C4-2B (cell line): ENCODE measurements at regions not wholly inside any gene's neighbourhood (a gene's known extent, or its start where the extent isn't known, plus 50 kb on each side); places are given as distances from the start of the nearest gene placed in this dataset.

Experiments
- H3K27ac ChIP-seq: fragments of 450-650 bp; 2 replicates; pipeline ENCODE4 v1.5.1; 2017
- CTCF ChIP-seq: fragments of 450-650 bp; conservative IDR thresholded peaks from 2 replicates; pipeline ENCODE4 v1.5.1; 2017; ENCODE audit warnings: mild to moderate bottlenecking
- ZFX ChIP-seq: fragments of 450-650 bp; IDR thresholded peaks from 2 replicates; pipeline ENCODE4 v1.6.1; 2017

DNA sequence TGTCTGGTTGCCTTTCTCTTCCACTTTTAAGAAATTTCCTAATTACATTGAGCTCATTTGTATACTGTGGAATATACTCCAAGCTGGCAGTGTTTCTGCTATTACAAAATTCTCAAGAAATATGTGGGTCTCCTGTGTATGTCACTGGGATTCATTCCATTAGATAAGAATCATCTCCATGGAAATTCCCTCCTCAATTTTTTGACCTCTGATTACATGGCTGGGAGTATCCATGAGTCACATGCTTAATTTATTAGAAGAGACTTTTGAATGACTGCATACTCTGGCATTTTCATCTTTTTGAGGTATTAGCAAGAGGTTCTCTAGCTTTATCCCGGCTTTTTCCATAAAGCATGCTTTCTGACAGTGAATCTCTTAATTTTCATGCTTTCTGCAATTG is 665.5 kb upstream of the CNTNAP5 start:
- TF ChIP-seq CTCF (no peak), ZFX (no peak)
- H3K27ac ChIP-seq = no peak overlapping the region

GRCh38 chr2:123362671-123363440 is 662.2 kb upstream of the CNTNAP5 start:
- TF ChIP-seq ZFX = no peak
- TF ChIP-seq CTCF = no peak
- H3K27ac ChIP-seq = no peak overlapping the region

GRCh38 chr2:123363826-123364225 is 661.3 kb upstream of the CNTNAP5 start:
- H3K27ac ChIP-seq = no peak overlapping the region
- TF ChIP-seq CTCF (no peak), ZFX (no peak)

DNA sequence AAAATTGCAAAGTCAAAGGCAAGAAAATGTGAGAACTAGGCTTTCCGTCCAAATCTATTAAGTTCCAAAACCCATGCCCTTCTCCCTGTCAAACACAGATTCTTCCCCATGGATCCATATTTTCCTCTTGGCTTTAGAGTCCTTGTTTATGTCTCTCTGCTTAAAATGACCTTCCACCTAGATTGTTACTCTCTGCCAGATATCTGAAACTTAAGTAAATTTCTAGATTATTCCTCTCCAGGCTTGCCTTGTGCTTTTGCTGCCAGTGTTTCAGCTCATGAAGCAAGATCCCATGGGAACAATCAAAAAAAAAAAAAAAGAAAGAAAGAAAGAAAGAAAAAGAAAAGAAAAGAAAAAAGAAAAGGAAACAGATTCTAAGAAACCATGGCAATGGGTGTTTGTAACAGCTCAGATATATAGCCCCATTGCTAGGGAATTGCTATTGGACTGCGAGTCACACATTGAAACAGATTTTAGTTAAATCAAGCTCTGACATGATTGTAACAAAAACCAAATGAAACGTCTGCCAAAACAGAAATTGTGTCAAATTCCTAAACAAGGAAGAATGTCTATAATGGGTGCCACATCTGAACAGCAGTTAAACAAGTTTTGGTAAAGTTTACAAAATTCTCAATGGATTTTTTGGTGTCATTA is 660.7 kb upstream of the CNTNAP5 start:
- H3K27ac ChIP-seq = no peak overlapping the region
- TF ChIP-seq ZFX (no peak), CTCF (no peak)

- TF ChIP-seq ZFX = no peak
- TF ChIP-seq CTCF = no peak
- no peak overlapping the region for H3K27ac ChIP-seq
These were observed 658.7 kb upstream of the CNTNAP5 start for GRCh38 chr2:123366239-123366837.

GRCh38 chr2:123370186-123370585 is 654.9 kb upstream of the CNTNAP5 start:
- no peak overlapping the region for H3K27ac ChIP-seq
- no peak for TF ChIP-seq ZFX
- no peak for TF ChIP-seq CTCF

- no peak overlapping the region for H3K27ac ChIP-seq
- TF ChIP-seq CTCF (no peak), ZFX (no peak)
These were observed 653.6 kb upstream of the CNTNAP5 start for GRCh38 chr2:123371535-123371934.
